Activated T-cell treated with anti-CD3 and anti-CD28 coated beads for 48 hours (primary cell): ENCODE measurements at regions not wholly inside any gene's neighbourhood (a gene's known extent, or its start where the extent isn't known, plus 50 kb on each side); places are given as distances from the start of the nearest gene placed in this dataset.

Experiments
- DNase-seq: peaks from one replicate; pipeline ENCODE4 v3.0.0-alpha.2; 2020; ENCODE audit warnings: low read depth

GRCh38 chr14:54174457-54174856 is 217.8 kb upstream of the BMP4 start:
- DNase-seq = no peak

- peak; percentile 18 for DNase-seq
These were observed 218.8 kb upstream of the BMP4 start for GRCh38 chr14:54175298-54175942.

- DNase-seq = no peak
These were observed 219.8 kb upstream of the CDKN3 start for GRCh38 chr14:54177019-54177418.

GRCh38 chr14:54177641-54178621 is 218.9 kb upstream of the CDKN3 start:
- no peak for DNase-seq

GRCh38 chr14:54182419-54183045 is 214.3 kb upstream of the CDKN3 start:
- no peak for DNase-seq

GRCh38 chr14:54186821-54187763 is 209.7 kb upstream of the CDKN3 start:
- no peak for DNase-seq

GRCh38 chr14:54188064-54188666 is 208.6 kb upstream of the CDKN3 start:
- no peak for DNase-seq

- DNase-seq = no peak
These were observed 207.5 kb upstream of the CDKN3 start for GRCh38 chr14:54189333-54189732.

GRCh38 chr14:54189748-54190354 is 207.0 kb upstream of the CDKN3 start:
- DNase-seq = no peak

GRCh38 chr14:54191846-54192245 is 205.0 kb upstream of the CDKN3 start:
- no peak for DNase-seq

- no peak for DNase-seq
These were observed 204.2 kb upstream of the CDKN3 start for GRCh38 chr14:54192610-54193009.

- DNase-seq = no peak
These were observed 202.9 kb upstream of the CDKN3 start for GRCh38 chr14:54193871-54194270.

GRCh38 chr14:54194501-54194900 is 202.3 kb upstream of the CDKN3 start:
- no peak for DNase-seq

- DNase-seq = no peak
These were observed 199.4 kb upstream of the CDKN3 start for GRCh38 chr14:54197369-54197768.

GRCh38 chr14:54200726-54201125 is 196.1 kb upstream of the CDKN3 start:
- DNase-seq = no peak

GRCh38 chr14:54202288-54202687 is 194.5 kb upstream of the CDKN3 start:
- DNase-seq = no peak

- no peak for DNase-seq
These were observed 190.3 kb upstream of the CDKN3 start for GRCh38 chr14:54206516-54206915.

- no peak for DNase-seq
These were observed 189.7 kb upstream of the CDKN3 start for GRCh38 chr14:54207075-54207474.

GRCh38 chr14:54207476-54208462 is 189.0 kb upstream of the CDKN3 start:
- no peak for DNase-seq

GRCh38 chr14:54208751-54209150 is 188.1 kb upstream of the CDKN3 start:
- no peak for DNase-seq
